ENCODE measurements at regions not wholly inside any gene's neighbourhood (a gene's known extent, or its start where the extent isn't known, plus 50 kb on each side); places are given as distances from the start of the nearest gene placed in this dataset.

DNA sequence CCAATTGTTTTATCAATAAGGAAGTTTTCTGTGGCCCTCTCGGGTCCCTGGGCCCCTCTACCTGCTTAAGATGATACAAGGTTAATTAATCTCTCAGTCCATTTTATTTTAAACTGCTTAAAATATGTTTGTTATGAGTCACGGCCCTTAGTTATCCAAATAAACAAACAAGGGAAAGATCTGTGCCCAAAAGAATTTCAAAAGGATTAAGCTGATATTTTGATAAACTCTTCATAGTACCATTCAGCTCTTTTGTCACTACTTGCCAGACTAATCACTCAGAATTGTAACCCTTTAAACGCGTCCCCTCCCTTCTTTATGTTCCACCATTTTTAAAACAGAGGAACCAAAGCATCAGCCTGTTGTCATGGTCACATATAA is 144.7 kb upstream of the STK17B start:
- no peaks in the 10 kb centered on the region for H3K9me3 ChIP-seq
- H3K27me3 ChIP-seq, result no peaks in the 10 kb centered on the region
- intact Hi-C loops (cut with DNase I; ENCODE audit: low total_unique reads), result no loop called here

DNA sequence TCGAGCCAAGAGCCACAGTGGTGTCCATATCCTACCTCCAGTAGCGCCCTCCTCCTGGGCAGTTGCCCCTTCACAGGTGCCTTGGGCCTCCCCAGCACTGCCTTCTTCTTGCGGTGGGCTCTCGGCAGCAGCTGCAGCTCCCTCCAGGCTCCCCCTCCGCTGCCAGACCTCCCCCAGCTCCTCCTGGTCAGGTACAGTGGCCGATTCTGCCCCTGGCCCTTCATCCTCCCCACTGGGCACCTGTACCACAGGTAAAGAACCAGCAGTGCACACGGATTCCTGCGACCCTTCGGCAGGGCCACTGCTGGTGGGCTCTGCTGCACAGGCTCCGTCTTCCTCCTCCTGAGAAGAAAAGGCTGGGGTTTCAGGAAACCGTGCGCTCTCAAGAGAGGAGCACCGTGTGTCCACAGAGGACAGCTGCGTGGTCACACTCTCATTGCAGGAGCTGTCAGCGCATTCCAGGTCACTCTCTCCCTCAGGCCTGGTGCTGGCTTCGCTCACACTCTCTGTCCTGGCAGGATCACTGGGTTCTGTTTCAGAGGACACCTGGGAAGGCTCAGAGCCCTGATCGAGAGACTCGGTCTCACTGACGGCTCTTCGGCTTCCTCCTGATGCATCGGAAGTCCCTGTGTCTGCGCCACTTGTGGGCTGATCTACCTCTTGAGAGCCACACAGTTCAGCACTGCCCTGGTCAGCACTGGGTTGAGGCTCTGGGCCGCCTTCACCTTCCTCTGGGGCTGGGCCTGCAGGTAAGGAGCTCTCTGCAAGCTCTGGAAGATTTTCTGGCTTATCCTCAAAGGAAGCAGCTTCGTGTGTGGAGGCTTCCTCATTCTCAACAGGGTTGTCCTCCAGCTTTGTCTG is 147.4 kb upstream of the STK17B start:
- DNase-seq, result no peak
- no peaks in the 10 kb centered on the region for H3K9me3 ChIP-seq
- H3K4me3 ChIP-seq, result no peak overlapping the region
- H3K36me3 ChIP-seq, result no peaks in the 10 kb centered on the region
- intact Hi-C loops (cut with DNase I; ENCODE audit: low total_unique reads), result no loop called here
- no peaks in the 10 kb centered on the region for H3K27me3 ChIP-seq
- no peak overlapping the region for H3K27ac ChIP-seq
- TF ChIP-seq, protein P1, sequence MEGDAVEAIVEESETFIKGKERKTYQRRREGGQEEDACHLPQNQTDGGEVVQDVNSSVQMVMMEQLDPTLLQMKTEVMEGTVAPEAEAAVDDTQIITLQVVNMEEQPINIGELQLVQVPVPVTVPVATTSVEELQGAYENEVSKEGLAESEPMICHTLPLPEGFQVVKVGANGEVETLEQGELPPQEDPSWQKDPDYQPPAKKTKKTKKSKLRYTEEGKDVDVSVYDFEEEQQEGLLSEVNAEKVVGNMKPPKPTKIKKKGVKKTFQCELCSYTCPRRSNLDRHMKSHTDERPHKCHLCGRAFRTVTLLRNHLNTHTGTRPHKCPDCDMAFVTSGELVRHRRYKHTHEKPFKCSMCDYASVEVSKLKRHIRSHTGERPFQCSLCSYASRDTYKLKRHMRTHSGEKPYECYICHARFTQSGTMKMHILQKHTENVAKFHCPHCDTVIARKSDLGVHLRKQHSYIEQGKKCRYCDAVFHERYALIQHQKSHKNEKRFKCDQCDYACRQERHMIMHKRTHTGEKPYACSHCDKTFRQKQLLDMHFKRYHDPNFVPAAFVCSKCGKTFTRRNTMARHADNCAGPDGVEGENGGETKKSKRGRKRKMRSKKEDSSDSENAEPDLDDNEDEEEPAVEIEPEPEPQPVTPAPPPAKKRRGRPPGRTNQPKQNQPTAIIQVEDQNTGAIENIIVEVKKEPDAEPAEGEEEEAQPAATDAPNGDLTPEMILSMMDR (IDR thresholded peaks at IDR 0.05), result no peak
- peaks cover 0 to 9% (median 0%) of the 10 kb centered on the region in 4 donors for H3K4me1 ChIP-seq

More for the DNA sequence above, 144.7 kb upstream of the STK17B start:
- peaks cover 0 to 3% (median 0%) of the 10 kb centered on the region in 4 donors for H3K4me1 ChIP-seq
- no peak overlapping the region for H3K27ac ChIP-seq
- DNase-seq, result no peak
- H3K4me3 ChIP-seq, result no peak overlapping the region
- H3K36me3 ChIP-seq, result no peaks in the 10 kb centered on the region
- TF ChIP-seq, protein P1 (IDR thresholded peaks at IDR 0.05), result no peak

DNA sequence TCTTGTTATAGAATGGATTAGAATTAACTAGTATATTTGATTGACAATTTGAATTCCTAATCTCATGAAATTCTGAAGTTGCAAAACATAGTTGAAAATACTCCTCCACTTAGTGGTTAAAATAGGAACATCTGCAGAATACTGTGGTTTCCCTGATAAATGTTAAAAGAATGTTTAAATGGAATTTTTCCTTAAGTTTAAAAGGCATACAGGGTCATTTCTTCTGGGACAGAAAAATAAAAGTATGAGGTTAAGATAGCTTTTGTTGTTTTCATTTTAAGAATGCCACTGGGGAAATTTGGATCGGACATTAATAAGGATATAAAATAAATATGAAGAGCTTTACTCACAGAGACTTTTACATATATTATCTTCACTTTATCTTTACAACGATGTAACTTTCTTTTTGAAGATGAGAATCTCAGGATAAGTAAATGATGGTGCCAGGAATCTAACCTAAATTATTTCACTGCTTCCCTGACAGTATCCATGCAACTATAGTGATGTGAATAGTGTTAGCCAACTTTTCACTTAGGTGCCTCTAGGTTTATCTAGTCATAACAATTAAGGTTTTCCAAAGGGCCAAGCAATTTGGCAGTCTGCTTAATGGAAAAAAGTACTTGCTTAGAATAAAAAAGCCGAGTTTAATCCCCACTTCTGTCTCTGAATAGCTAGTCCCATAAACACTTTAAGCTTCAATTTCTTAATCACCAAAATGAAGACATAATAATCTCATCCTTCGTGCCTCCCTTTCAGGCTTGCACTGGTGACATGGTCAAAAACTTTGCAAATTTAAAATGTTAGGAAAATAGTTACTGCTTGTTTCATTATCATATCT is 151.8 kb upstream of the STK17B start:
- intact Hi-C loops (cut with DNase I; ENCODE audit: low total_unique reads), result no loop called here
- no peaks in the 10 kb centered on the region for H3K36me3 ChIP-seq
- DNase-seq, result no peak
- H3K4me3 ChIP-seq, result no peak overlapping the region
- H3K27ac ChIP-seq, result peak overlapping the region in 1 of 2 donors; percentile 27
- TF ChIP-seq, protein P1 (IDR thresholded peaks at IDR 0.05), result no peak
- no peaks in the 10 kb centered on the region for H3K27me3 ChIP-seq
- H3K4me1 ChIP-seq, result peaks cover 0 to 9% (median 0%) of the 10 kb centered on the region in 4 donors
- H3K9me3 ChIP-seq, result no peaks in the 10 kb centered on the region

DNA sequence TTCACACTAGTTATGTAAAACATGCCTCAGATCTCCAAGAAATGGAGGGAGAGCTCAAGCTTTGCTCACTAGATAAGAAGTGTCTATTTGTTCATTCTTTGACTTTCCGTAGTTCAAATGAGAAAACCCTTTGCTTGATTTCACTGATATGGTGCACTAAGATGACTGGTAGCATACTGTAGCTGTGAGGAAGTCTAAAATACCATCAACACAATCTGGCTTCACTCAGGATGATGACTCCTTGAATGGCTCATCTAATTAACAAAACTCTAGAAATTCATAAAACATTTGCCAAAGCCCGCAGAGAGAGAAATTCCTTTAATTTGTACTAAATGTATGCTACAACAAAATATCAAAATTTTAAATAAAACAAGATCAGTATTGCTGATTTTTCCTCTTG is 152.8 kb upstream of the STK17B start:
- intact Hi-C loops (cut with DNase I; ENCODE audit: low total_unique reads), result no loop called here
- H3K4me3 ChIP-seq, result no peak overlapping the region
- H3K36me3 ChIP-seq, result no peaks in the 10 kb centered on the region
- TF ChIP-seq, protein P1 (IDR thresholded peaks at IDR 0.05), result no peak
- H3K27ac ChIP-seq, result no peak overlapping the region
- no peaks in the 10 kb centered on the region for H3K27me3 ChIP-seq
- DNase-seq, result no peak
- H3K4me1 ChIP-seq, result peaks cover 0 to 9% (median 0%) of the 10 kb centered on the region in 4 donors
- H3K9me3 ChIP-seq, result no peaks in the 10 kb centered on the region

DNA sequence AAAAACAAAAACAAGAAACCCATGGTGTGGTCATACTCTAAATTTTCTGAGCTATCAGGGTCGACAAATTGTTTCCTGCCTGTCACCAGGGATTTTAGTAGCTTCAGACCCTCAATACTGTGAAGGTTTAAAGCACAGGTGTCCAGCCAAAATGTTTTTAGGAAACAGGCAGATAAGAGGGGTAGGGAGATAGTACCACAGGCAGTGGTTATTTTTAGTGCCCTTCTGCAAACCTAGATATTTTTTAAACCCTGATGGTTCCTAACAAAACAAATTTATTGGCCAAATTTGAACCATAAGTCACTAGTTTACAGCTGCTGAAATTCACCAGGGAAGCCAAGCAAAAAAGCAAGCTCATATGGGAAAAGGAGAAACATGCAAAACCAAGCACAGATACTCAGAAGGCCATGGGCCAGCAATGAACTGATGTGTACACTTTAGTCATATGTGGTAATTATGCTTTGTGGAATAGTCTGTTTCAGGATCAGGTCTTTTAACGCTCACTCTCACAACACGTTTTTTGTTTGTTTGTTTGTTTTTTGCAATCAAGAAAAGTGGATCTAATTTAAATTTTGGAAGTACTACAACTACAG is 156.8 kb upstream of the STK17B start:
- Histone ChIP-seq H3K4me3 (no peak overlapping the region), H3K4me1 (peaks cover 0 to 5% (median 0%) of the 10 kb centered on the region in 4 donors), H3K9me3 (no peaks in the 10 kb centered on the region), H3K27ac (no peak overlapping the region), H3K27me3 (no peaks in the 10 kb centered on the region), H3K36me3 (no peaks in the 10 kb centered on the region)
- no peak for DNase-seq
- TF ChIP-seq, protein P1 (IDR thresholded peaks at IDR 0.05), result no peak
- intact Hi-C loops (cut with DNase I; ENCODE audit: low total_unique reads), result no loop called here

Measured in tibial artery (tissue), 4 donors.